GM19193 (cell line): ENCODE measurements at regions not wholly inside any gene's neighbourhood (a gene's known extent, or its start where the extent isn't known, plus 50 kb on each side); places are given as distances from the start of the nearest gene placed in this dataset.

ENCODE experiments used
- POLR2A ChIP-seq: IDR thresholded peaks from 4 replicates; pipeline ENCODE4 v1.6.1; 2011; ENCODE audit not compliant: insufficient read depth, insufficient read length; ENCODE audit errors: extremely low read depth

GRCh38 chr3:118477768-118478167 lies 556.9 kb downstream of the IGSF11 start:
- no peak for TF ChIP-seq POLR2A

- TF ChIP-seq POLR2A = no peak
Measured at GRCh38 chr3:118478706-118479276, 555.9 kb downstream of the IGSF11 start.

GRCh38 chr3:118479376-118479775 lies 555.3 kb downstream of the IGSF11 start:
- TF ChIP-seq POLR2A = no peak

DNA sequence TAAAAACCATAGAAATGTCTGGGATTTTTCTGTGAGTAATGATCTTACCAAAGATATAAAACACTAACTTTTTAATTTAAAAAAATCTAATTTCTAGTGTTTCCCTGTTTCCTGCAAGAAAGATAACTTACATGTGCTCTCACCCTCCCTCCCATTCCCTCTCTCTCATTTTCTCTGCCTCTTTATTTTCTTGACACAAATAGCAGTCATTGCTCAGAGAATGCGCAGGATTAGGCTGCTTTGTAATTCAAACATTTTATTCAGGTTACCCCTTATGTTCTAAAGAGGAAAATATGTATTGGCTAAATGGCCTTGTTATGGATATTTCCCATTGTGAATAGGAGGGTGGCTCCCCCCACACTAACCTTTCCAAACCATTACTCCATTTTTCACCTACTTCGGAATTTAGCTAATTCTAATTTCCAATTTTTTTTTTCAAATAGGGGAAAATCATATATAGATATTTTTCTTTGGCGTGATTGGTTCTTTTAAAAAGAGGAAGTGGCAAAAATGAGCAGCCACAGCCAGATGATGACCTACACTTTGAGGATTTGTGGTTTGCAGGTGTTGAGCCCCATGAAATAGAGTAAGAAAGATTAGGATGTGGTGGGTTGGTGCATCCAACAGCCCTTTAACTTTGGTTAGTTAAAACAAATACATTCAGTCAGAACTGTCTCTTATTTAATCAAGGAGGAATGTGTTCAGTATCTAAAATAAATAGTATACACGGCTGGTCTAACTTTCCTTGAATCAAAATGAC lies 554.4 kb downstream of the IGSF11 start:
- TF ChIP-seq POLR2A = no peak

DNA sequence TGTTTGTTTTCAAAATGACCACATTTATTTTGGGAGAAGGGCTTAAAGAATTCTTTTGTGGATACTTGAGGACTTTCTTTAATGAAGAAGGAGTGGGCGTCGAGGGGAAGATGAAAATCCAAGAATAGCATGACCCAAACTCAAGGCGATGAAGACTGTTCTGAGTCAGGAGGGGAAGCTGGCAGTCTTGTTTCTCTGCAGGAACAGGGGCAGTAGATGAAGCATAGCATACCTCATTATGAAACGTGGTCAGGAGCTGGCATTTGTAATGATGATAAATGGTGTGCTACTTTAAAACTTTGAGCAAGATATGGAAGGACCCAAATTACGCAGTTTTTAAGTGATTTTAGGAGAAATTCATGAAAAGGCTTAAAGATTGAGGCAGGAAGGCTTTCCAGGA lies 549.0 kb downstream of the IGSF11 start:
- TF ChIP-seq POLR2A = no peak

- no peak for TF ChIP-seq POLR2A
Measured at GRCh38 chr3:118487734-118488133, 546.9 kb downstream of the IGSF11 start.

- no peak for TF ChIP-seq POLR2A
Measured at GRCh38 chr3:118488732-118489131, 545.9 kb downstream of the IGSF11 start.

GRCh38 chr3:118495206-118495605 lies 539.4 kb downstream of the IGSF11 start:
- TF ChIP-seq POLR2A = no peak

DNA sequence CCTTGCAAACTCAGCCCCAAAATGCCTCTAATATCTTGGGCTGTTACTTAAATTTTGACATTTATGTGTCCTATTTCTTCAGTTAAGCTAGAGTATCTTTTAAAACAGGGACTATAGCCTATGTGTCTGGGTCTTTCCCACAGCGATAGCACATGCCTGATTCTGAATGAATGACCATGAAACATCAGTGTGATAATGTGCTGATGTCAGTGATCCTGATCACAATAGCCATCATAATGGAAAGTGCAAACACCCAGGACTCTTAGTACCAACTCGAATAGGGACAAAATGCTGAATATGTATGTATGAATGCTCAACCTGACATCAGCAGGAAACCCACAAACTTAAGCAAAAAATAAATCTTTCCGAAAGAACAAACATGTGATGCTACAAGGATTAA lies 537.4 kb downstream of the IGSF11 start:
- no peak for TF ChIP-seq POLR2A

DNA sequence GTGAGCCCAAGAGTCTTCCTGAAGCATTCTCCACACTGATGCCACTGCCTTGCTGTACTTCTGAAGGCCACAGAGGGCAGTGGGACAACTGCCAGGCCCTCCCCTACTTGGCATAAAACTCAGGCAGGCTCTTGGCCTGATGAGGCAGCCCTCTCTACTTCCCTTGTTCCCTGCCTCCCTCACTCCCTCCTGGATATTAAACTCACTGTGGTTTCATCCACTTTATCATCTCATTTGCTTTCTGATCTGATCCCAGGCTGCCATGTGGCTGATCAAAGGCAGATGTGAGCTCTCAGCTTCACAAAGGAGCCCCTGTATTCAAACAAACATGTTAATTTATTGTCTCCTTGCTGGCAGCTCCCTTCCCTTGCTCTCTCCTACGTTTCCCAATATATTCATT lies 533.5 kb downstream of the IGSF11 start:
- no peak for TF ChIP-seq POLR2A

DNA sequence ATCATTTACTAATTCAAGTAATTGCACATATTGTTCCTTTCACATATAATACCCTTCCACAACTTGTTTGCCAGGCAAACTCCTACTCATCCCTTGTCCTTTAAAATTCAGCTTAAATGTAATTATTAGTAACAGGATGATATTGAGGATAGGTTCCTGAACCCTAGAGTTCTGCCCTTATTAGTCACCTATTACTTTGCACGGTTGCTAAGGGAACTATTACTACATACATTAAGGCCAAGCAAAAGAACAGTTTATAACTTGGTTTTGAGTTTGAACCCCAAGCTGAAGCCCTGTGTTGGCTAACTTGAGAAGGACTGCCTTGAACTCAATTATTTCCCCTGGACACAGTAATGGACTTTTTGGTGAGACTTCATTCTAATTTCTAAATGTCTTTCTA lies 529.7 kb downstream of the IGSF11 start:
- TF ChIP-seq POLR2A = no peak

DNA sequence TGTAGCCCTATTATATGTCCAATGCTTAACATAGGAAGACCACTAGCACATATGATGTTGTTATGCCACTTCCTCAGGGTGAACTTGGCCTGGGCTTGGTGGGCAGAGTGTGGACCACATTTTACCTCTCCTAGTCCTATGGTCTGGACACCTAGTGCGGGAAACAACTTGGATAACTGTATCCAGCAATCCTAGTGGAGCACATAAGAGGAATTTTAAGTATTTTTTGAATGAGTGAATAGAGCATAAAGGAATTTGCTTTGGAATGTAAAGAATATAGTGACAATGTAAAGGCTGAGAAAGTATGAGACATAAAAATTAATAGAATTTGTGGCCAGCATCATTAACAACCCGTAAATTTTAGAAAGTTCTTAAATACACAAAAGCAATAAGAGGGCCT lies 528.9 kb downstream of the IGSF11 start:
- no peak for TF ChIP-seq POLR2A

DNA sequence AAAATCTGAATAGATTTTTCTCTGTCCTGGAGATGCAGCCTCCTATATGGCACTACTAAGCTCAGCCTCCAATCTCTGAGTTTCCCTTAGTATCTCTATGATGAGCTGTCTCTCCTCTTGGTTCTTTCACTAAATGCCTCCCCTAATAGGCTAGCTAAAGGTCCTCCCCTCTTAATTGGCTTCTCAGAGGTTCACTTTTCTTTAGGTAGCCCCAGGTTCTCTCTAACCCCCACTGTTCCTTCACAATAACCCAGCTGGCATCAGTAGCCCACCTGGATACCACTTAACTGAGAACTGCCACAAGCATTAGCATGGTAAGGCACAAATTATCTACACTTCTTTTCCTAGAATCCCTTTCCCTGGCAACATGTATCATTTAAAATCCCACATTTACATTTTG lies 523.2 kb downstream of the IGSF11 start:
- no peak for TF ChIP-seq POLR2A

- TF ChIP-seq POLR2A = no peak
Measured at GRCh38 chr3:118512301-118512700, 522.3 kb downstream of the IGSF11 start.

GRCh38 chr3:118525077-118525476 lies 509.6 kb downstream of the IGSF11 start:
- no peak for TF ChIP-seq POLR2A

DNA sequence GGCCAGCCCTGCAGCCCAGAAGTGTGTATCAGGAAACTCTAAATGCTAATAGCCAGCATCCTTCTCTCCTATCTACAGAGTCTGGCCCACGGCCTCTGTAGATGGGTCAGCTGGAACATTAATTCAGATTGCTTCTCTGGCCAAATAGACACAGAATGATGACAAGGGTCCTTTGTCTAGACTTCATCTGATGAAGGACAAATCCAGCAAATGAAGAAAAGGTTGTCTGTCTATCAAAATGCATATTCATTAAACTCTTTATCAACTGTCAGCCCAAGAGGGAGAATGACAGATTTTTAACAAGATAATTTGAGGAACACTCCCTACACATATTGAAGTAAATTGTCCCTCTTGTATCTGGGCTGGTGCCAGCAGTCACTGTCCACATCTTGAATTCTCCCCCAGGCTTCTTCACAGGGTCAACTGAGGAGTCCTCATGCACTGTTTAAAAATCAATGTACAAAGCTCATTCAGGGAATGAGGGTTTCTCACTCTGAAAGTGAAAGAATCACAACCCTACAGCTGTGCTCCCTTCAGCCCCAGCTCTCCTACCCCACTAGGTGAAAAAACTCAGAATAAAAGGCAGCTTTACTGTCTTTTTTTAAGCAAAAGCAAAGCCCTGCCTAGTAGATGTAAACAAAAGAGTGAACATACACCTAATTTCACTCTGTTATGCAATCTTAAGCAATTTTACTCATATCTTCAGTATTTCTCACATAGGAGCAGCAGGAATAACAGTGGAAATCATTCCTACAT lies 507.7 kb downstream of the IGSF11 start:
- TF ChIP-seq POLR2A = no peak

DNA sequence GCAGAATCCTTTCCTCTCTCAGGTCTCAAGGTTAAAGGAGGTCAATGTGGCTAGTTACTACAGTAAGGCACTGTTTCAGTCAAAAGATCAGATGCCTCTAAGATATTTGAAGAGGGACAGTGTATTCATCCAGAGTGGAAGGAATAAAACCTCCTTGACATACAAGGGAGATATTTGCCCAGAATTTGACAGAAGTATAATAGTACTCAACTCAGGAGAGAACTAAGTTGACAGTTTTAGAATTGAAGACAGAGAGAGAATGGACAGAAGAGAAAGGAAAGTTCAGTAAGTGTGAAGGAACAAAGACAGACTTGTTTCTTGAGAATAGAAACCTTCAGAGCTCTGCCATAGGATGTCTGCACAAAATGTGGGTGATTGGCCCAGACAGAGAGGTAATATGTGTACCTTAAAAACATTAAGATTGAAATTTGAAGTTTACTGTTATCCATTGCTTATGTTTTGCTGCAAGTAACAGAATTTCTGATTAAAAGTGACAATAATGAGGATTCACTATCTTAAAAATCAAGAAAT lies 507.1 kb downstream of the IGSF11 start:
- no peak for TF ChIP-seq POLR2A

DNA sequence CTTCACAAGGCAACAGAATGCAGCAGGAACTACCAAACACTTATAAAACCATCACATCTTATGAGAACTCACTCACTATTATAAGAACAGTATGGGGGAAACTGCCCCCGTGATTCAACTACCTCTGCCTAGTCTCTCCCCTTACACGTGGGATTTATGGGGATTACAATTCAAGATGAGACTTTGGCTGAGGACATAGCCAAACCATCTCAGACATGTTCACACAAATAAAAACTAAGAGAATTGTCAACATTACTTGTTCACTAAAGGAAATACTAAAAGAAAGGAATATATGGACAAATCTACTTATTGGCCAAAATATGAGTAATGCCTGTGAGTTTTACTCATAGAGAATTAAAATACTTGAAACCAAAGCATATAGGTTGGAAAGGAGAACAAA lies 505.1 kb downstream of the IGSF11 start:
- TF ChIP-seq POLR2A = no peak
